LHCN-M2 (cell line): ENCODE measurements at regions not wholly inside any gene's neighbourhood (a gene's known extent, or its start where the extent isn't known, plus 50 kb on each side); places are given as distances from the start of the nearest gene placed in this dataset.
"Not testable (repeated sequence)": the region's sequence is repeated elsewhere in the genome, so short reads cannot be mapped to it uniquely, and the experiment has no call there.

Experiments
- DNase-seq: peaks from one replicate; pipeline ENCODE4 v3.0.0-alpha.2; 2012; ENCODE audit warnings: low read depth

GRCh38 chr16:58885528-58886170, 151.5 kb upstream of the GOT2 start:
- DNase-seq: peak; percentile 32

DNA sequence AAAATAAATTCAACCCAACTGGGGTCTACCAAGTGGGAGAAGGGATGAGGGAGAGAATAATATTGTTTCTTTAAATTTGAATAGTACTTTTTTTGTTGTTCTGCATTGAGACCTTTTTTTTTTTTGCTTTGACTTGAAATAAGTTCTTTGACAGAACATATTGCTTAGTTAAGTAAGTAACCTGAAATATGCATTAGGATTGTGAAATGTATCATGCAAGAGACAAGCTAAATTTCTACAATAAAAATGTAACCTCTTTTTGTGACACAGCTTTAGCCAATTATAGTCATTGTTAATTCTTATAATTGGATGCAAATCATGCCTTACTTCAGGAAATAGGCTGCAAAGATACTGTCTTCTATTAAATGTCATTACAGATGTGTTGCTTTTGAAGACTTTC, 150.0 kb upstream of the GOT2 start:
- no peak for DNase-seq

GRCh38 chr16:58883131-58883530, 149.0 kb upstream of the GOT2 start:
- no peak for DNase-seq

- no peak for DNase-seq
Observed at GRCh38 chr16:58882292-58882691, 148.2 kb upstream of the GOT2 start.

DNA sequence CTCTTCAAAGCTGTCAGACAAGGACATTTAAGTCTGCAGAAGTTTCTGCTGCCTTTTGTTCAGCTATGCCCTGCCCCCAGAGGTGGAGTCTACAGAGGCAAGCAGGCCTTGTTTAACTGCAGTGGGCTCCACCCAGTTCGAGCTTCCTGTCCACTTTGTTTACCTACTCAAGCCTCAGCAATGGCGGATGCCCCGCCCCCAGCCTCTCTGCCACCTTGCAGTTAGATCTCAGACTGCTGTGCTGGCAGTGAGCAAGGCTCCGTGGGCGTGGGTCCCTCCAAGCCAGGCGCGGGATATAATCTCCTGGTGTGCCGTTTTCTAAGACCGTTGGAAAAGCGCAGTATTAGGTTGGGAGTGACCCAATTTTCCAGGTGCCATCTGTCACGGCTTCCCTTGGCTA, 144.5 kb upstream of the GOT2 start:
- DNase-seq: not testable (repeated sequence)

GRCh38 chr16:58866935-58867334, 132.8 kb upstream of the GOT2 start:
- no peak for DNase-seq

DNA sequence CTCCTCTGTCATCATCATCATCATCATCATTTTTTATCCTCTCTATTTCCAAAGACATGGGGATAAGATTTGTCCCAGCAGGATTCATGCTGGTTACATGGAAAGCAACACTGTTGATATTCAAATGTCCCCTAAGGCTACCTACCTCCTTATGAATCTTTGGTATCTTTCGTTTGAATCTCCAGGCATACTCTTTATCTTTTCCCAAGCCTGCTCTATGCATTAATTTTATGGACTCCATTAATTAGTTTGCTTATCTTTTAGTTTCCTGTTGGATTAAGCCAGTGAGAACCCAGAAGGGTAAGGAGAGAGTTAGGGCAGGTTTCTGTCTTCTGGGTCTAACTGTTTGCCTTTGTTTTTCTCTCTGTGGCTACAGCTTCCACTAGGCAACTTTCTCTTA, 129.6 kb upstream of the GOT2 start:
- DNase-seq: no peak

DNA sequence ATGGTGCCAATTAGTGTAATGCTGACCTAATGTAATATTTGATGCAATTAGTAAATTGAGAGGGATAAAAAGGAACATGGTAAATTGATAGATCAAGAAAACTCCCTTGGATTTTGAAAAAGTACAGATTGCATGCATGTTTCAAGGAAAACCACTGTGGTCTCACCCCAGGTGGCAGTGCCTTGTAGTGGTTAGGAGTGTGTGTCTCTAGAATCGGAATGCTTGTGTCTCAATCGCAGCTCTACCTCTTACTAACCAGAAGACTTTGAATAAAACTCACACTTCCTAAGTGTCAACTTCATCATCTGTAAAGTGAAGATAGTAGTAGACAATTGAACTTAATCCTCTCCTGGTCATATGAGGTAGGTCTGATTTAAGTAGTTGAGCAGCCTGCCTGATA, 128.9 kb upstream of the GOT2 start:
- DNase-seq: no peak

DNA sequence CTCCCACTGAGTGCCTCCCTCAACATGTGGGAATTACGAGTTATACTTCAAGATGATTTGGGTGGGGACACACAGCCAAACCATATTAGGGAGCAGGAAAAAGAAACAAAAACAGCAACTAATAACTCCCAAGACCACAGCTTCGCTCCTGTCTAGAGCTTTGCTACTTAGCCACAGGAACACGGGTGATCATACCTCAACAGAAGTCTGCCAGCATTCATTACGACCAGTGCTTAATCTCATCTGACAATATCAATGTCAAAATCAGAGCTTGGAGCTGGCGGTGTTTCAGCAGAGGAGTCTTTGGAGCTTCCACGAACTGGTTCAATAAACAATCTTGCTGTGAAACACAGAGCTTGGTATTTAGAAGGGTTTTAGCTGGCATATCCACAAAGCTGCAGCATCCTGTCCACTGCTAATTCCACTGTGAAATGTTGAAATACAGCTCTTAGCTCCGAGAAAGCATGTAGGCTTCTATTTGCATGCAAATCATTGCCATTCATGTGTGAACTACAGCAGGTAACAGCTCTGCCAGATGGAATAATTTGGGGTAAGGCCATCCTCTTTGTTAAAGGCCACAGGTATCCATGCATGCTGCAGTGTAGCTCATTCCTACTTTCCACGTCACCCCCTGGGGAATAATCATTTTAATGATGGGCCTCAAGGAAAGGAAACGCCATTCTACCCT, 128.4 kb upstream of the GOT2 start:
- no peak for DNase-seq

- DNase-seq: no peak
Observed at GRCh38 chr16:58859958-58860669, 126.0 kb upstream of the GOT2 start.

DNA sequence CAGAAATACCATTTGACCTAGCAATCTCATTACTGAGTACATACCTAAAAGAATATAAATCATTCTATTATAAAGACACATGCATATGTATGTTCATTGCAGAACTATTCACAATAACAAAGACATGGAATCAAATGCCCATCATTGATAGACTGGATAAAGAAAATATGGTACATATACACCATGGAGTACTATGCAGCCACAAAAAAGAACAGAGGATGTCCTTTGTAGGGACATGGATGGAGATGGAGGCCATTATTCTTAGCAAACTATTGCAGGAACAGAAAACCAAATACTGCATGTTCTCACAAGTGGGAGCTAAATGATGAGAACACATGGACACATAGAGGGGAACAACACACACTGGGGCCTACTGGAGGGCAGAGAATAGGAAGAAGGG, 124.5 kb upstream of the GOT2 start:
- not testable (repeated sequence) for DNase-seq

DNA sequence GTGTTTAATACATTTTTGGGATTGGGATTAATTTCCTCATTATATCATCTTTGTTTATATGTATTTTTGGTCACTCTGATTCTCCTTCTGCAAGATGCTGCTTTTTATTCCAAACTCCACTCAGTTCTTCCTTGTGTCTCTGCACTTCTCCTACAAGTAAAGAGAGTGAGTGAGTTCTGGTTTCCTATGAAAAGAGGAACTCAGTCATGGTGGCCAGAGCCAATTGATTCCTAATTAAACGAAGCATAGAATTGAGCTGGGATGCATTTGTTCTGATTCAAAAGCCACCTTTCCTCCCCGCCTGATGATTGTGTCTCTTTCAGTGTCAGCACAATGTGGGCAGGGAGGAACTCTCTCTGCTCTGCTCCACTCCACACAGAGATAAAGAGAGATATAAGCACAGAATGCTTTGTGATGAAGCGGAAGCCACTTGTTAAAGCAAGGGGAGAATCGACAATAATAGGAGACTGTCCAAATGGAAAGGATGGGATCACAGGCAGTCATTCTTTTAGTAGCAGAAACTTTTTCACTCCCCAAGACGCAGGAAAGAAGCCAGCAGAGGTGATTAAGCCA, 121.3 kb upstream of the GOT2 start:
- DNase-seq: no peak

DNA sequence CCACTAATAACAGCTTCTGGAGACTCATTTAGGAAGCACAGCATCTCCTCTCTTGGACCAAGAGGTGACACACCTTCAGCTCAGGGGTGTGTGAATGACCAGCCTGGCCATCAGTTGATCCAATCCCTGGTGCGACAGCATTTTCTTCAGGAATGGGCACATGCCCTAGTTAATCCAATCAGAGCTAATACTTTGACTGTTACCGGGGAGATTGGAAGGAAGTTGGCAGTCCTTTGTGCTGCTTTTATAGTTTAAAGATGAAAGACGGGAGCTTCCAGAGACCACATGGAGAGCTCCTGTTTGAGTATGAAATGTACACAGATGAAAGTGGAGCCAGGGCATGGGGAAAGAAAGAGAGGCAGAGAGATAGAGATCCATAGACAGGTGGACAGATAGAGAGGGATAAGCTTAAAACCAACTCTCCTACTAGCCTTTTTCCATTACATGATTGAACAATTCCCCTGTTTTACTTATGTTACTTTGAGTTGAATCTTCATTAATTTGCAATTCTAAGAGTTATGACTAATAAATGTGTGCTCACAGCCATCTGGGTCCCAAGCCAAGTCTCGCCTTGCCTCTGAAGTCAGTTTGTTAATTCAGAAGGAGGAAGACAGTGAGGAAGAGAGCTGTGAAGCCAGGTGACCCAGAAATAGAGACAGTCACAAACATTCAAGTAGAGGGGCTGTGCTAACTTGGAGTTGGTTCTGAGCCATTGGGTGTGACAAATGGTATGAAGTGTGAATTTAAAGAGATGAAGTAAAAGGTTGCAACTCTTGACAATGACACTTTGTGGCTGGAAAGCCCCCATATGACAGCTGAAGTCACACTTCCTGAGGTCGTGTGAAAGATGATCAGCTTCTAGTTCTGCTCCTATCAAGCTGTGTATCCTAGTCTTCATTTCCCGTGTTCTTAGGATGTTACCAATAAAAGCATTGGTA, 120.0 kb upstream of the GOT2 start:
- DNase-seq: no peak

GRCh38 chr16:58850678-58851020, 116.5 kb upstream of the GOT2 start:
- DNase-seq: no peak

- DNase-seq: no peak
Observed at GRCh38 chr16:58850019-58850677, 116.0 kb upstream of the GOT2 start.

DNA sequence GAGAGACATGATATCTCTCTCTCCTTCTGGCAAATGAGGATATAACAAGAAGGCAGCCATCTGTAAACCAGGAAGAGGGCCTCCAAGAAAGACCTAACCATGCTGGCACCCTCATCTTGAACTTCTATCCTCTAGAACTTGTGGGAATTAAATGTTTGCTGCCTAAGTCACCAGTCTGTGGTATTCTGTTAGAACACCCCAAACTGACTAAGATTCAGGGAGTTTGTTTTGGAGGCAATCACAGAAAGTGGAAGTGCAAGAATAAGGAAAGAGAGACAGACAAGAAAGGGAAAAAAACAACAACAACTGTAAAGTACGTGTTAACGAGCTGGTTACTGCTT, 114.5 kb upstream of the GOT2 start:
- no peak for DNase-seq

GRCh38 chr16:58847902-58848661, 114.0 kb upstream of the GOT2 start:
- no peak for DNase-seq

- DNase-seq: not testable (repeated sequence)
Observed at GRCh38 chr16:58846226-58846625, 112.1 kb upstream of the GOT2 start.

GRCh38 chr16:58843675-58844074, 109.6 kb upstream of the GOT2 start:
- peak; percentile 21 for DNase-seq

DNA sequence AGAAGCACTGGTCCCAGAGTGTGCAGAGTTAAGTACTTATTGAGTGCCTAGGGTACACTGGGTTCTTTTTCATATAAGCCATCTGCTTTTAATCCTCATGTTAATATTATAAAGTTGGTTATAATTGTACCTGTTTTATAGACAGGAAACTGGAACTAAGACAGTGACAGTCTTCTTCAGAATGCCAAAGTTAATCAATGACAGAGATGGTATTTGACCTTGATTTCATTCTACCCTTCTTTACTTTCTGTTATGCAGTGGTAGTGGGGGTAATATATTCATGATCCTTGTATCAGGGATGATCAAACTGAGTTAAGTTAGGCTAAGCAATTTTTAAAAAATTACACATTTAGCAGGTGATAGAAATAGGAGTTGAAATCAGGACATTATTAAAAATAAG, 108.6 kb upstream of the GOT2 start:
- DNase-seq: no peak
